ENCODE measurements at regions not wholly inside any gene's neighbourhood (a gene's known extent, or its start where the extent isn't known, plus 50 kb on each side); places are given as distances from the start of the nearest gene placed in this dataset.

DNA sequence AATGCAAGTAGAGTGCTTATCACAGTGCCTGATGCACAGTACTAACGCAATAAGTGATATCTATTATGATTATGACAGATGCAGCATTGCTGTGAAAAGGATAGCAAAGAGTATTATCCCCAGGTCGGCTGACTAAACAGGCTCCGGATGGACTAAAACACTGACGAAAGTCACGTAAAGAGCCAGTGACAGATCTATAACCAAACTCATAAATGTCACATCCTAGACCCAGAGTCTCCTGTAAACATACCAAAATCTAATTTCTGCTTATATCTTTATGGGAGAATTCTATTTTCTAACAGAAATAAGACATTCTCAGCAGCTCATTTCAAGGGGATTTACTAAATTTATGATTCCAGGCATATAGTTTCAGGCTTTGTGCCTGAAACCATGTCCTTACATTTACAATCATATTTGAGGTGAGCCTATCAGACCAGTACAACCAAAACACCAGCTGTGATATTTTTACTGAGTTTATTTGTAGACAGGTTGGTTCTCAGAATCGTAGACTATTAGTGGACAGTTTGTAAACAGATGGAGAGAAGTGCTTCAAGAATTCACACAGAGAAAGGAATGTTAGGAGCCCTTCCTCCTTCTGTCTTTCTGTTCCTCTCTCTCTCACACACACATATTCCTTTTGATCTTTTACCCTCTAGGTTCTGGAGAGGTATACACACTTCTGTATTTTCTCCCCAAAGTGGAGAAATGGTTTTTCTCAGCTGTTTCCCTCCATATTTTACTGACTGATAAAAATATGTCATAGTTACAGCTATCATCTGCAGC is 52.4 kb upstream of the WDR26 start:
- no peak for DNase-seq (ENCODE audit: low read depth in 2 of 2)

DNA sequence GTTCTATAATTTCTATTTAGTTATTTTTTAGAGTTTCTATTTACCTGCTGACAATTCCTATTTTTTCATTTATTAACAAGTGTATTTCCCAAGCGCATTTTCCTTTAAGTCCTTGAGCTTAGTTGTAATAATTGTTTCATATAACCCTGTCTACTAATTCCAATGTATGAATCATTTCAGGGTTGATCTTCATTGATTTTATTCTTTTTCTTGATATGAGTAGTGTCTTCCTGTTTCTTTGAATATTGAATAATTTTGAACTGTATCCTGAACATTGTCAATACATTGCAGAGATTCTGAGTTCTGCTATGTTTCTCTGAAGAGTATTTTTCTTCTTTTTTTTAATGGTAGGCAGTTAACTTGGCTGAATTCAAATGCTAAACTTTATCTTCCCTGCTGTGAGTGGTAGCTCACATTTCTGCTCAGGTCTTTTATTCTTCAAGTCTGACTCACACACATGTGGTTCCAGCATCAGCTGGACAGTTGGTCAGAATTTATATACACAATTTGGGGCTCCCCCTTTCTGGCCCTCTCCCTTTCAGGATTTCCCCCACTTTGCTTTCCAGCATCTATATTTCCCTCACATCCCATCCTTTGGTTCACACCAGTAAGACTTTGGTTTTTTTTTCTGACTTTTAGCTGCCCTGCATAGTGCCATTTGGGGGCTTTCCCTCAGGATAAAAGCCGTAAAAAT is 54.4 kb upstream of the WDR26 start:
- DNase-seq (ENCODE audit: low read depth in 2 of 2): no peak

GRCh38 chr1:224489534-224490365 is 55.2 kb upstream of the WDR26 start:
- no peak for DNase-seq (ENCODE audit: low read depth in 2 of 2)

GRCh38 chr1:224490549-224491537 is 56.2 kb upstream of the WDR26 start:
- no peak for DNase-seq (ENCODE audit: low read depth in 2 of 2)

DNA sequence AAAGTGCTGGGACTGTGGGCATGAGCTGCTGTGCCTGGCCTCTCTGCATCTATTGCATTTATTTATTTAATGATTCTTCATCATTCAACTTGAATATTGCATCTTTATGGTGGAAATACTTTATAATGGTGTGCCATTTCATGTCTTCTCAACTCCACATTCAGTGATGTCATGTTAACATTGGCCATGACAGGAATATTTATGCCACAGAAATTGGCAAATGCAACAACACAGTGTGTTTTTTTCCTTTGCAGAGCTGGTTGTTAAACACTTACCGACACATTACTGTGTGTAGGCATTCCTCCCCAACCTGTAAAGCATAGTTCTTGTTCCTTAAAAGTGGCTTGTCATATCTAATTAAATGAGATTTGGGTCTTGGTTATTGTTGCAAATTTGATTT is 57.4 kb upstream of the WDR26 start:
- DNase-seq (ENCODE audit: low read depth in 2 of 2): no peak

- DNase-seq (ENCODE audit: low read depth in 2 of 2): no peak
Measured at GRCh38 chr1:224492632-224493031, 58.0 kb upstream of the WDR26 start.

DNA sequence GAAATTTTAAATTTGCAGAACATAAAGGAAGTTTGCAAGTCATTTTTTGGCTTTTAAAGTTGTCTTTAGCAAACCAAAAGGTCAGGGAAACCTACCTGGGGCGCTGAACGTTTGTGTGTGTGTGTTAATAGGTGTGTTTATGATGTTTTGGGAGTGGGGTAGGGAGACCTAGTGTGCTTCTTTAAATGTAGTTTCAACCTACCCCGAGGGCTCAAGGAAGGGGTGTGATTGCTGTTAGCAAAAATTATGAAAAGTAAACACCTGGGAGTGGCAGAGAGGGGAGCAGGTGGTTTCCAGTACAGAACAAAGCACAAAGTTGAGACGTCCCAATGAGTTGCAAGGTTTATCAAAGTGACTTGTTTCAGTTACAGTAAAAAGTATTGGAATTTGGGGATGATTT is 58.7 kb upstream of the WDR26 start:
- DNase-seq (ENCODE audit: low read depth in 2 of 2): no peak

DNA sequence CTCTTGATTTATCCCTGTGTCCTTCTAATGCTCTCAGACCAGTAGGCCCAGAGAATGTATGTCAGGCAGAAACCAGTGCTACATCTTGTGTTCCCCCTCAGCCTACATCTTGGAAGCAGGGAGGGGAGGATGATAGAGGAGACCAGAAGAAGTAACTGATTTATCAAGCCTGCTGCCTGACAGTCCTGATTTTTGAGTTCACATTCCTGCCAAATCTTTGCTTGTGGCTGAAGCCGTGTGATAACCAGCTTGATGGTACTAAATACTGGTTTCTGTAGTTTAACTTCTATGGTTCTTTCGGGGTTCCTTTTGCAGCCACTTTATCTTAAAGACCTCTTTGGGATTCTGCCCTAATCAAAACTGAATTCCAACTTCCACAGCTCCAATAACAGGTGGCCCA is 59.7 kb upstream of the WDR26 start:
- no peak for DNase-seq (ENCODE audit: low read depth in 2 of 2)

- no peak for DNase-seq (ENCODE audit: low read depth in 2 of 2)
Measured at GRCh38 chr1:224495866-224496265, 61.3 kb upstream of the WDR26 start.

GRCh38 chr1:224496826-224497225 is 62.2 kb upstream of the WDR26 start:
- DNase-seq (ENCODE audit: low read depth in 2 of 2): no peak

DNA sequence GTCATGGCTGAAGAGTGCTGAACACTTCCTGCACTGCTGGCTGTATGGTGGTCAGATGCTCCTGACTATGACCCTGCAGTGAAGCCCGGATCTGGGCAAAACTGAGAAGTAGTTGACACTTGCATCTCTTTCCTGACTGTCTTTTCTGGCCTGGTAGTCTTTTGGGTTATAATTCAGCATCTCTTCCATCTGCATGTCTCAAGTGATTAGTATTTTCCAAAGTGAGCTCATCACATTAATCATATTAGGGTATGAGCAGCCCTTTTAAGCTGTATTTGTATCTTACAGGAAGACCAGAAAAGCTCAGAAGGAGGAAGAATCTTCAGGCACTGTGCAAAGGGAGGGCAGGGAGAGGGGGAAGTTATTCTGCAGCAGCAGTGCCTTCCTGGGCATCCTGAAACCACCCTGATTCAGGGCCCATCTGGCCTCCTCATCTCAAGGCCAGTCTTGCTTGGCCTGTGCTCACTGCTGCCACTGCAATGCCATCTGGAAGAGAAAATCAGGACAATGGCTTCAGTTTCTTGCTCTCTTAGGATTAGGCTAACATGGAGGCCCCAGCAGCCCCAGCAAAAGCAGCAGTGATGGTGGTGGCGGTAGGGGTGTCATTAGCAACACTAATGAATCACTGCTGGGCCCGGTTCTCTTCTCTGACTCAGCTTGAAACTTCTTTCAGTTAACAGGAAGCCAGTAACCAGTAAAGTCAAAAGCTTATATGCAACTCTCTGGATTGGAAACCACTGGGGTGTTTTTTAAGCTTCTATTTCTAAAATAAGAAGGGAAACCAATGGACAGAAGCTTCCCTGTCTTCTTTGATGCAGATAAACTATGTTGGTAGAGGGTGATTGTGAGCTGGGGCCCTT is 63.3 kb upstream of the WDR26 start:
- DNase-seq (ENCODE audit: low read depth in 2 of 2): peak; percentile 7 to 13

GRCh38 chr1:224498574-224499170 is 64.1 kb upstream of the WDR26 start:
- no peak for DNase-seq (ENCODE audit: low read depth in 2 of 2)

GRCh38 chr1:224499204-224499603 is 64.6 kb upstream of the WDR26 start:
- DNase-seq (ENCODE audit: low read depth in 2 of 2): no peak

- no peak for DNase-seq (ENCODE audit: low read depth in 2 of 2)
Measured at GRCh38 chr1:224500796-224501195, 66.2 kb upstream of the WDR26 start.

- no peak for DNase-seq (ENCODE audit: low read depth in 2 of 2)
Measured at GRCh38 chr1:224501836-224502235, 67.2 kb upstream of the WDR26 start.

GRCh38 chr1:224502459-224503160 is 68.0 kb upstream of the WDR26 start:
- DNase-seq (ENCODE audit: low read depth in 2 of 2): no peak

- DNase-seq (ENCODE audit: low read depth in 2 of 2): no peak
Measured at GRCh38 chr1:224503161-224504118, 68.8 kb upstream of the WDR26 start.
